GM23338 (cell line): ENCODE measurements at regions not wholly inside any gene's neighbourhood (a gene's known extent, or its start where the extent isn't known, plus 50 kb on each side); places are given as distances from the start of the nearest gene placed in this dataset.
A peak's percentile ranks its signal among the peaks of the same experiment; 100 is the strongest.

Source experiments
- ATAC-seq: fragments of 200-7000 bp; cut with Tn5 transposase; 3 replicates; pipeline ENCODE4 v1.9.1; 2020
- DNase-seq: peaks from one replicate; pipeline ENCODE4 v3.0.0-alpha.2; 2015; ENCODE audit warnings: low spot score
- H2AFZ ChIP-seq: fragments of 200-600 bp; sonication (generic); 2 replicates; pipeline ENCODE4 v1.8.0; 2016; ENCODE audit warnings: antibody characterized with exemption, mild to moderate bottlenecking, moderate library complexity
- H3F3A ChIP-seq: fragments of 200-600 bp; sonication (generic); replicated peaks from 2 replicates; pipeline ENCODE4 v1.8.0; 2017; ENCODE audit warnings: antibody characterized with exemption, mixed run types, low read depth
- H3K27ac ChIP-seq: fragments of 200-600 bp; sonication (generic); 2 replicates; pipeline ENCODE4 v1.6.1; 2016; ENCODE audit warnings: low read depth
- H3K27me3 ChIP-seq: fragments of 200-600 bp; sonication (generic); 2 replicates; pipeline ENCODE4 v1.8.0; 2016; ENCODE audit warnings: mild to moderate bottlenecking, mixed run types, moderate library complexity; ENCODE audit not compliant: insufficient read depth
- H3K36me3 ChIP-seq: fragments of 200-600 bp; sonication (generic); 2 replicates; pipeline ENCODE4 v1.8.0; 2016; ENCODE audit warnings: mild to moderate bottlenecking; ENCODE audit not compliant: insufficient read depth
- H3K4me1 ChIP-seq: fragments of 200-600 bp; sonication (generic); 2 replicates; pipeline ENCODE4 v1.8.0; 2016; ENCODE audit warnings: mild to moderate bottlenecking, moderate library complexity; ENCODE audit not compliant: insufficient read depth
- H3K4me2 ChIP-seq: fragments of 200-600 bp; sonication (generic); 2 replicates; pipeline ENCODE4 v1.7.1; 2017; ENCODE audit warnings: mixed run types
- H3K4me3 ChIP-seq: fragments of 200-600 bp; sonication (generic); 2 replicates; pipeline ENCODE4 v1.6.1; 2016; ENCODE audit warnings: mixed run types
- H3K79me2 ChIP-seq: fragments of 200-600 bp; sonication (generic); replicated peaks from 2 replicates; pipeline ENCODE4 v1.8.0; 2017; ENCODE audit warnings: mild to moderate bottlenecking; ENCODE audit not compliant: insufficient read depth
- H3K9me2 ChIP-seq: fragments of 200-600 bp; sonication (generic); 2 replicates; pipeline ENCODE4 v1.8.0; 2017; ENCODE audit not compliant: insufficient read depth
- H4K20me1 ChIP-seq: fragments of 200-600 bp; sonication (generic); replicated peaks from 2 replicates; pipeline ENCODE4 v1.8.0; 2017; ENCODE audit warnings: mild to moderate bottlenecking; ENCODE audit not compliant: insufficient read depth
- H3K27ac Mint-ChIP-seq: 2 replicates; pipeline ENCODE4 v1.8.0; 2020; ENCODE audit warnings: inconsistent platforms, mild to moderate bottlenecking, moderate library complexity, mixed read lengths
- H3K27me3 Mint-ChIP-seq: 3 replicates; pipeline ENCODE4 v1.8.0; 2022; ENCODE audit warnings: low read depth, mild to moderate bottlenecking, moderate library complexity, mixed read lengths, inconsistent platforms; ENCODE audit not compliant: insufficient read depth, poor library complexity
- H3K36me3 Mint-ChIP-seq: 3 replicates; pipeline ENCODE4 v1.8.0; 2021; ENCODE audit warnings: low read depth, mild to moderate bottlenecking, inconsistent platforms, moderate library complexity, mixed read lengths
- H3K4me1 Mint-ChIP-seq: 3 replicates; pipeline ENCODE4 v1.8.0; 2020; ENCODE audit warnings: mild to moderate bottlenecking, inconsistent platforms, mixed read lengths
- H3K4me3 Mint-ChIP-seq: 3 replicates; pipeline ENCODE4 v1.8.0; 2021; ENCODE audit warnings: moderate library complexity, mild to moderate bottlenecking, inconsistent platforms, mixed read lengths
- H3K9me3 Mint-ChIP-seq: 3 replicates; pipeline ENCODE4 v1.8.0; 2020; ENCODE audit warnings: moderate library complexity, mild to moderate bottlenecking, inconsistent platforms, mixed read lengths
- CREB1 ChIP-seq: fragments of 250-450 bp; sonication (Bioruptor Pico); IDR thresholded peaks from 2 replicates; pipeline ENCODE4 v1.5.0; 2020; ENCODE audit warnings: low read depth, mild to moderate bottlenecking, moderate library complexity
- EZH2phosphoT487 ChIP-seq: fragments of 200-600 bp; sonication (generic); IDR thresholded peaks from one replicate; pipeline ENCODE4 v1.8.1; 2018; ENCODE audit warnings: antibody characterized with exemption; ENCODE audit not compliant: unreplicated experiment
- NANOG ChIP-seq: IDR thresholded peaks from 2 replicates; pipeline ENCODE4 v1.6.1; 2016; ENCODE audit warnings: antibody characterized with exemption, borderline replicate concordance
- POLR2AphosphoS5 ChIP-seq: IDR thresholded peaks from 2 replicates; pipeline ENCODE4 v1.6.1; 2016; ENCODE audit warnings: antibody characterized with exemption, low read depth
- ZNF114 ChIP-seq: fragments of 250-450 bp; sonication (Bioruptor Pico); IDR thresholded peaks from 2 replicates; pipeline ENCODE4 v1.5.0; 2020; ENCODE audit warnings: mild to moderate bottlenecking, moderate library complexity
- TF ChIP-seq, protein P1 (sequence below): fragments of 250-450 bp; sonication (Bioruptor Pico); IDR thresholded peaks from 2 replicates; pipeline ENCODE4 v1.5.0; 2020; ENCODE audit warnings: mild to moderate bottlenecking, moderate library complexity
- TF ChIP-seq, protein P2 (sequence below), 2 experiments: fragments of 200-600 bp in 1 of 2; sonication (generic) in 1 of 2; conservative IDR thresholded peaks; 2 replicates each; pipeline versions ENCODE4 v1.5.1 to v1.6.1; 2016 to 2017; ENCODE audit warnings: antibody characterized with exemption in 2 of 2, low read depth in 2 of 2, mild to moderate bottlenecking in 2 of 2, moderate library complexity in 1 of 2
- TF ChIP-seq, protein P3 (sequence below): IDR thresholded peaks from one replicate; pipeline ENCODE4 v1.6.1; 2018; ENCODE audit warnings: antibody characterized with exemption; ENCODE audit not compliant: unreplicated experiment

DNA sequence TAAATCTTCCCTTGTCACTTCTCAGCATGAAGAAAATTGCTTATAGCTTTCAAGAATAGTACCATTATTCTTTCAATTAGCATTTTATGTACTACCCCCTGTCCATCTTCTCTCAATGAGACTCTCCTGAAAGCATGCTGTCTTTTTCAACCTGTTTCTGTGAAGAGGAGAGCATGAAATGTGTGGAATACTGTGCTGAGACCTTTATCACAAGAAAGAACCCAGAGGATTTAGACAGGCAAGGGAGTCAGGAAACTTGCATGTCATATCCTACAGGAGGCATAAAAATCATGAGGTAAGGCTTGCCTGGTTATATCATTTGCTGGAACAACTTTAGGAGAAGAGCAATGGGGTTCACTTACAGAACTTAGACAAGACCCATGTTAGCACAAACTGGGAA is 56.7 kb upstream of the LPAR1 start (continued):
- TF ChIP-seq, protein P1, sequence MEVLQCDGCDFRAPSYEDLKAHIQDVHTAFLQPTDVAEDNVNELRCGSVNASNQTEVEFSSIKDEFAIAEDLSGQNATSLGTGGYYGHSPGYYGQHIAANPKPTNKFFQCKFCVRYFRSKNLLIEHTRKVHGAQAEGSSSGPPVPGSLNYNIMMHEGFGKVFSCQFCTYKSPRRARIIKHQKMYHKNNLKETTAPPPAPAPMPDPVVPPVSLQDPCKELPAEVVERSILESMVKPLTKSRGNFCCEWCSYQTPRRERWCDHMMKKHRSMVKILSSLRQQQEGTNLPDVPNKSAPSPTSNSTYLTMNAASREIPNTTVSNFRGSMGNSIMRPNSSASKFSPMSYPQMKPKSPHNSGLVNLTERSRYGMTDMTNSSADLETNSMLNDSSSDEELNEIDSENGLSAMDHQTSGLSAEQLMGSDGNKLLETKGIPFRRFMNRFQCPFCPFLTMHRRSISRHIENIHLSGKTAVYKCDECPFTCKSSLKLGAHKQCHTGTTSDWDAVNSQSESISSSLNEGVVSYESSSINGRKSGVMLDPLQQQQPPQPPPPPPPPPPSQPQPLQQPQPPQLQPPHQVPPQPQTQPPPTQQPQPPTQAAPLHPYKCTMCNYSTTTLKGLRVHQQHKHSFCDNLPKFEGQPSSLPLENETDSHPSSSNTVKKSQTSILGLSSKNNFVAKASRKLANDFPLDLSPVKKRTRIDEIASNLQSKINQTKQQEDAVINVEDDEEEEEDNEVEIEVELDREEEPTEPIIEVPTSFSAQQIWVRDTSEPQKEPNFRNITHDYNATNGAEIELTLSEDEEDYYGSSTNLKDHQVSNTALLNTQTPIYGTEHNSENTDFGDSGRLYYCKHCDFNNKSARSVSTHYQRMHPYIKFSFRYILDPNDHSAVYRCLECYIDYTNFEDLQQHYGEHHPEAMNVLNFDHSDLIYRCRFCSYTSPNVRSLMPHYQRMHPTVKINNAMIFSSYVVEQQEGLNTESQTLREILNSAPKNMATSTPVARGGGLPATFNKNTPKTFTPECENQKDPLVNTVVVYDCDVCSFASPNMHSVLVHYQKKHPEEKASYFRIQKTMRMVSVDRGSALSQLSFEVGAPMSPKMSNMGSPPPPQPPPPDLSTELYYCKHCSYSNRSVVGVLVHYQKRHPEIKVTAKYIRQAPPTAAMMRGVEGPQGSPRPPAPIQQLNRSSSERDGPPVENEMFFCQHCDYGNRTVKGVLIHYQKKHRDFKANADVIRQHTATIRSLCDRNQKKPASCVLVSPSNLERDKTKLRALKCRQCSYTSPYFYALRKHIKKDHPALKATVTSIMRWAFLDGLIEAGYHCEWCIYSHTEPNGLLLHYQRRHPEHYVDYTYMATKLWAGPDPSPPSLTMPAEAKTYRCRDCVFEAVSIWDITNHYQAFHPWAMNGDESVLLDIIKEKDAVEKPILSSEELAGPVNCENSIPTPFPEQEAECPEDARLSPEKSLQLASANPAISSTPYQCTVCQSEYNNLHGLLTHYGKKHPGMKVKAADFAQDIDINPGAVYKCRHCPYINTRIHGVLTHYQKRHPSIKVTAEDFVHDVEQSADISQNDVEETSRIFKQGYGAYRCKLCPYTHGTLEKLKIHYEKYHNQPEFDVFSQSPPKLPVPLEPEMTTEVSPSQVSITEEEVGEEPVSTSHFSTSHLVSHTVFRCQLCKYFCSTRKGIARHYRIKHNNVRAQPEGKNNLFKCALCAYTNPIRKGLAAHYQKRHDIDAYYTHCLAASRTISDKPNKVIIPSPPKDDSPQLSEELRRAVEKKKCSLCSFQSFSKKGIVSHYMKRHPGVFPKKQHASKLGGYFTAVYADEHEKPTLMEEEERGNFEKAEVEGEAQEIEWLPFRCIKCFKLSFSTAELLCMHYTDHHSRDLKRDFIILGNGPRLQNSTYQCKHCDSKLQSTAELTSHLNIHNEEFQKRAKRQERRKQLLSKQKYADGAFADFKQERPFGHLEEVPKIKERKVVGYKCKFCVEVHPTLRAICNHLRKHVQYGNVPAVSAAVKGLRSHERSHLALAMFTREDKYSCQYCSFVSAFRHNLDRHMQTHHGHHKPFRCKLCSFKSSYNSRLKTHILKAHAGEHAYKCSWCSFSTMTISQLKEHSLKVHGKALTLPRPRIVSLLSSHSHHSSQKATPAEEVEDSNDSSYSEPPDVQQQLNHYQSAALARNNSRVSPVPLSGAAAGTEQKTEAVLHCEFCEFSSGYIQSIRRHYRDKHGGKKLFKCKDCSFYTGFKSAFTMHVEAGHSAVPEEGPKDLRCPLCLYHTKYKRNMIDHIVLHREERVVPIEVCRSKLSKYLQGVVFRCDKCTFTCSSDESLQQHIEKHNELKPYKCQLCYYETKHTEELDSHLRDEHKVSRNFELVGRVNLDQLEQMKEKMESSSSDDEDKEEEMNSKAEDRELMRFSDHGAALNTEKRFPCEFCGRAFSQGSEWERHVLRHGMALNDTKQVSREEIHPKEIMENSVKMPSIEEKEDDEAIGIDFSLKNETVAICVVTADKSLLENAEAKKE (CRISPR knock-in tag) = no peak
- no peak for TF ChIP-seq NANOG
- no peak for TF ChIP-seq EZH2phosphoT487
- TF ChIP-seq, protein P2, sequence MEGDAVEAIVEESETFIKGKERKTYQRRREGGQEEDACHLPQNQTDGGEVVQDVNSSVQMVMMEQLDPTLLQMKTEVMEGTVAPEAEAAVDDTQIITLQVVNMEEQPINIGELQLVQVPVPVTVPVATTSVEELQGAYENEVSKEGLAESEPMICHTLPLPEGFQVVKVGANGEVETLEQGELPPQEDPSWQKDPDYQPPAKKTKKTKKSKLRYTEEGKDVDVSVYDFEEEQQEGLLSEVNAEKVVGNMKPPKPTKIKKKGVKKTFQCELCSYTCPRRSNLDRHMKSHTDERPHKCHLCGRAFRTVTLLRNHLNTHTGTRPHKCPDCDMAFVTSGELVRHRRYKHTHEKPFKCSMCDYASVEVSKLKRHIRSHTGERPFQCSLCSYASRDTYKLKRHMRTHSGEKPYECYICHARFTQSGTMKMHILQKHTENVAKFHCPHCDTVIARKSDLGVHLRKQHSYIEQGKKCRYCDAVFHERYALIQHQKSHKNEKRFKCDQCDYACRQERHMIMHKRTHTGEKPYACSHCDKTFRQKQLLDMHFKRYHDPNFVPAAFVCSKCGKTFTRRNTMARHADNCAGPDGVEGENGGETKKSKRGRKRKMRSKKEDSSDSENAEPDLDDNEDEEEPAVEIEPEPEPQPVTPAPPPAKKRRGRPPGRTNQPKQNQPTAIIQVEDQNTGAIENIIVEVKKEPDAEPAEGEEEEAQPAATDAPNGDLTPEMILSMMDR (conservative IDR thresholded peaks at IDR 0.05; ENCODE audit: low read depth in 2 of 2) = no peak
- no peak for TF ChIP-seq ZNF114 (CRISPR knock-in tag)
- no peak for TF ChIP-seq POLR2AphosphoS5

DNA sequence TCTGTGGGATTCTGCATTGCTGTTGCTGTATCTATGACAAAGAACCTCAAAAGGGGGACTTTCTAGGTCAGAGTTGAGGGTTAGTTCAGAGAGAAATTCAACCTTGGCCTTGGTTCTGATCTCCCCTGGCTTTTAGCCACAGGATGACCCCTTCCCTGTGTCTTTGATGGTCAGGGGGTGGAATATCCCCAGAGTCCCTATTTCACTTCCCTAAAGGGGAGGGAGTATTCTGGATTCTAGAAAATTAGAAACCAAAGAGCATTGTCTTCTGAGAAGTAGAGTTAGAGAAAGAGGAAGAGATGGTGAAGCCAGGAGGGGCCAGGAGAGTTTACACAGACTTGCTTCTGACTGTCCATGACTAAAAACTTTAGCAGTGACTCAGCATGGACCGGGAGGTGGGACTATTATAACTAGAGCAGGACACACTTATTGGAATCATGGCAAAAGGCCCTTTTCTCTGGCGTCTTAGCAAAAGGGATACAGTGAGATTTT is 56.2 kb upstream of the LPAR1 start:
- Histone ChIP-seq H3K4me2 (peak overlapping the region; percentile 42), H4K20me1 (no peaks in the 10 kb centered on the region), H3K4me1 (peaks cover 48% of the 10 kb centered on the region), H3K4me3 (no peak overlapping the region), H2AFZ (peak overlapping the region; percentile 81; the same call in 1 of the 2 replicates), H3K9me2 (no peaks in the 10 kb centered on the region; the same call in 1 of the 2 replicates), H3K79me2 (no peaks in the 10 kb centered on the region), H3K36me3 (no peaks in the 10 kb centered on the region), H3F3A (no peaks in the 10 kb centered on the region), H3K27me3 (no peaks in the 10 kb centered on the region), H3K27ac (no peak overlapping the region)
- Mint-ChIP-seq H3K36me3 (no peaks in the 10 kb centered on the region; the same call in 2 of the 3 replicates), H3K9me3 (no peaks in the 10 kb centered on the region), H3K27ac (no peak overlapping the region; the same call in 1 of the 2 replicates), H3K27me3 (peaks cover 2% of the 10 kb centered on the region), H3K4me1 (peaks cover 50% of the 10 kb centered on the region), H3K4me3 (no peak overlapping the region)
- DNase-seq (no peak), ATAC-seq (no peak; the same call in 2 of the 3 replicates)
- TF ChIP-seq, protein P2 (conservative IDR thresholded peaks at IDR 0.05; ENCODE audit: low read depth in 2 of 2) = no peak
- TF ChIP-seq, protein P3, sequence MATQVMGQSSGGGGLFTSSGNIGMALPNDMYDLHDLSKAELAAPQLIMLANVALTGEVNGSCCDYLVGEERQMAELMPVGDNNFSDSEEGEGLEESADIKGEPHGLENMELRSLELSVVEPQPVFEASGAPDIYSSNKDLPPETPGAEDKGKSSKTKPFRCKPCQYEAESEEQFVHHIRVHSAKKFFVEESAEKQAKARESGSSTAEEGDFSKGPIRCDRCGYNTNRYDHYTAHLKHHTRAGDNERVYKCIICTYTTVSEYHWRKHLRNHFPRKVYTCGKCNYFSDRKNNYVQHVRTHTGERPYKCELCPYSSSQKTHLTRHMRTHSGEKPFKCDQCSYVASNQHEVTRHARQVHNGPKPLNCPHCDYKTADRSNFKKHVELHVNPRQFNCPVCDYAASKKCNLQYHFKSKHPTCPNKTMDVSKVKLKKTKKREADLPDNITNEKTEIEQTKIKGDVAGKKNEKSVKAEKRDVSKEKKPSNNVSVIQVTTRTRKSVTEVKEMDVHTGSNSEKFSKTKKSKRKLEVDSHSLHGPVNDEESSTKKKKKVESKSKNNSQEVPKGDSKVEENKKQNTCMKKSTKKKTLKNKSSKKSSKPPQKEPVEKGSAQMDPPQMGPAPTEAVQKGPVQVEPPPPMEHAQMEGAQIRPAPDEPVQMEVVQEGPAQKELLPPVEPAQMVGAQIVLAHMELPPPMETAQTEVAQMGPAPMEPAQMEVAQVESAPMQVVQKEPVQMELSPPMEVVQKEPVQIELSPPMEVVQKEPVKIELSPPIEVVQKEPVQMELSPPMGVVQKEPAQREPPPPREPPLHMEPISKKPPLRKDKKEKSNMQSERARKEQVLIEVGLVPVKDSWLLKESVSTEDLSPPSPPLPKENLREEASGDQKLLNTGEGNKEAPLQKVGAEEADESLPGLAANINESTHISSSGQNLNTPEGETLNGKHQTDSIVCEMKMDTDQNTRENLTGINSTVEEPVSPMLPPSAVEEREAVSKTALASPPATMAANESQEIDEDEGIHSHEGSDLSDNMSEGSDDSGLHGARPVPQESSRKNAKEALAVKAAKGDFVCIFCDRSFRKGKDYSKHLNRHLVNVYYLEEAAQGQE = no peak
- TF ChIP-seq EZH2phosphoT487 (no peak), ZNF114 (CRISPR knock-in tag) (no peak), NANOG (no peak), CREB1 (no peak)
